SK-N-MC (cell line): ENCODE measurements at regions not wholly inside any gene's neighbourhood (a gene's known extent, or its start where the extent isn't known, plus 50 kb on each side); places are given as distances from the start of the nearest gene placed in this dataset.
A peak's percentile ranks its signal among the peaks of the same experiment; 100 is the strongest.

Experiments
- DNase-seq: peaks from one replicate; pipeline ENCODE4 v3.0.0-alpha.2; 2011; ENCODE audit warnings: low read depth, low spot score
- H3K27ac ChIP-seq: fragments of 200-600 bp; sonication (generic); 2 replicates; pipeline ENCODE4 v1.5.1; 2016; ENCODE audit warnings: mixed run types
- H3K36me3 ChIP-seq: fragments of 200-600 bp; sonication (generic); 2 replicates; pipeline ENCODE4 v1.6.1; 2017; ENCODE audit warnings: antibody characterized with exemption, low read length, mixed read lengths; ENCODE audit not compliant: insufficient read depth
- H3K4me3 ChIP-seq: fragments of 200-600 bp; sonication (generic); 2 replicates; pipeline ENCODE4 v1.5.1; 2016
- H3K9ac ChIP-seq: fragments of 200-600 bp; sonication (generic); 2 replicates; pipeline ENCODE4 v1.8.0; 2017; ENCODE audit warnings: mixed run types, mixed read lengths; ENCODE audit not compliant: insufficient read length
- H3K9me3 ChIP-seq: fragments of 200-600 bp; sonication (generic); 2 replicates; pipeline ENCODE4 v1.6.1; 2017; ENCODE audit warnings: low read depth, mild to moderate bottlenecking, antibody characterized with exemption, low read length, moderate library complexity, mixed read lengths
- EZH2 ChIP-seq: fragments of 200-600 bp; sonication (generic); IDR thresholded peaks from one replicate; pipeline ENCODE4 v1.6.1; 2017; ENCODE audit warnings: antibody characterized with exemption
- FOXP2 ChIP-seq: optimal IDR thresholded peaks from 2 replicates; pipeline ENCODE3; 2011; ENCODE audit warnings: mild to moderate bottlenecking, moderate library complexity; ENCODE audit not compliant: insufficient read depth; ENCODE audit errors: extremely low read length, control extremely low read depth
- POLR2AphosphoS5 ChIP-seq: IDR thresholded peaks from 2 replicates; pipeline ENCODE4 v1.6.1; 2012; ENCODE audit warnings: mild to moderate bottlenecking, low read depth, low read length, borderline replicate concordance

DNA sequence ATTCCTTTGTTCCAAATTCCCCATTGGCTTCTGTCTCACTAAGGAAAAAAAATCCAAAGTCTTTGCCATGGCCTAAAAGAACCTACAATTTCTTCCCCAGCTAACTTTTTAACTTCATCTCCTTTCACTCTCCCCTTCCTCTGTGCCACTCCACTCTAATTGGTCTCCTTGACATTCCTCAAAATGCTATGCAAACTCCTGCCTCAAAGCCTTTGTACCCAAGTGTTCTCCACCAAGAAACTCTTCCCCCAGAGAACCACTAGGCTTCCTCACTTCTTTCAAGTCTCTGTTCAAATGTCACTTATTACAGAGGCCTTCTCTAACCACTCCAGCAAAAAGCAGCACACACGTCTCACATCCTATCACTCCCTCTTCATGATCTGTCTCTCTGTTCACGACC, 91.6 kb upstream of the NR4A3 start:
- no peak for DNase-seq
- no peaks in the 10 kb centered on the region for H3K36me3 ChIP-seq
- no peaks in the 10 kb centered on the region for H3K9me3 ChIP-seq
- H3K27ac ChIP-seq, result no peak overlapping the region
- no peak overlapping the region for H3K4me3 ChIP-seq
- no peak overlapping the region for H3K9ac ChIP-seq
- no peak for TF ChIP-seq POLR2AphosphoS5
- TF ChIP-seq EZH2, result no peak

GRCh38 chr9:99731950-99732349, 89.7 kb upstream of the NR4A3 start:
- no peak overlapping the region for H3K27ac ChIP-seq
- no peak overlapping the region for H3K9ac ChIP-seq
- H3K4me3 ChIP-seq, result no peak overlapping the region
- no peaks in the 10 kb centered on the region for H3K9me3 ChIP-seq
- TF ChIP-seq EZH2 (no peak), FOXP2 (no peak), POLR2AphosphoS5 (no peak)
- no peak for DNase-seq
- H3K36me3 ChIP-seq, result no peaks in the 10 kb centered on the region

DNA sequence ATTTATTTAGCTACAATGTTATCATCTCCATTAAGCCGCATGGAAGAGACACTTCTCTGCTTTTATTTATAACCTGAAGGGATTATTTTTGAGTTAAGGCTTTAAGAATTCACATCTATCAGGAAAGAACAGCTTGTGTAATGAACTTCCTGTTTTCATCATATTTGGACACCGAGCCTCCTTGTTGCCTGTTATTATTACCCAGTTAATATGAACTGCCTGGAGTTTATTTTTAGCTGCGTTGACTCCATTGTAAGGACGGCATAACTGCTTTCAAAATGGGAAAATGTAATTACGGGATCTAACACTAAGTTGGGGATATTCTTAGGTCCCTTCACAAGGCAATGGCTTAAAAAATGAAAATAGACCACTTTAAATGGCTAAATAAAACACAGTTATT, 89.0 kb upstream of the NR4A3 start:
- Histone ChIP-seq H3K36me3 (no peaks in the 10 kb centered on the region), H3K9ac (peak overlapping the region; percentile 40), H3K4me3 (peak overlapping the region; percentile 47), H3K9me3 (no peaks in the 10 kb centered on the region), H3K27ac (peak overlapping the region; percentile 34; the same call in 1 of the 2 replicates)
- no peak for DNase-seq
- no peak for TF ChIP-seq EZH2

GRCh38 chr9:99735041-99735440, 86.6 kb upstream of the NR4A3 start:
- TF ChIP-seq FOXP2 (no peak), POLR2AphosphoS5 (no peak), EZH2 (no peak)
- Histone ChIP-seq H3K9me3 (no peaks in the 10 kb centered on the region), H3K27ac (no peak overlapping the region), H3K36me3 (no peaks in the 10 kb centered on the region), H3K4me3 (no peak overlapping the region), H3K9ac (no peak overlapping the region)
- no peak for DNase-seq

- Histone ChIP-seq H3K36me3 (no peaks in the 10 kb centered on the region), H3K27ac (no peak overlapping the region), H3K9me3 (no peaks in the 10 kb centered on the region), H3K4me3 (no peak overlapping the region), H3K9ac (no peak overlapping the region)
- TF ChIP-seq FOXP2, result no peak
- no peak for TF ChIP-seq POLR2AphosphoS5
- TF ChIP-seq EZH2, result no peak
- no peak for DNase-seq
Measured at GRCh38 chr9:99736291-99736690, 85.4 kb upstream of the NR4A3 start.

- Histone ChIP-seq H3K27ac (no peak overlapping the region), H3K9me3 (no peaks in the 10 kb centered on the region), H3K36me3 (no peaks in the 10 kb centered on the region), H3K9ac (no peak overlapping the region), H3K4me3 (no peak overlapping the region)
- no peak for TF ChIP-seq POLR2AphosphoS5
- no peak for TF ChIP-seq FOXP2
- no peak for TF ChIP-seq EZH2
- DNase-seq, result no peak
Measured at GRCh38 chr9:99737649-99738048, 84.0 kb upstream of the NR4A3 start.

DNA sequence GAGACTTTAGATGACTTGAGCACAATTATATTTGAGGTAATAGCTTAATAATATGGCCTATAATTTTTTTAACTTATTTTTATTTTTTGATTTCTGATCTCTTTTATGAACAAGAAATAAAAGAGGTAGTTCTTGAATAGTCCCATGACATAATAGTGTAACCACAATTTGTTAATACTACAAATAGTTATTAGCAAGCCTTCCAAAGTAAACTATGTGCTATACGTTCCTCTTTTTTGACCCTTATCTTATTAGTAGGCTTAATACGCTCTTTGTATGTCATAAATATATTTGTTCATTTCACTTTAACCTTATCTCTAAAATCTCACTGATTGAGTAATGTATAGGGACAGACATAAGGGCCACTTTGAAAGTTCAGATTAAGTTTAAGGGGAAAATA, 78.7 kb upstream of the NR4A3 start:
- Histone ChIP-seq H3K4me3 (no peak overlapping the region), H3K9ac (no peak overlapping the region), H3K9me3 (no peaks in the 10 kb centered on the region), H3K27ac (no peak overlapping the region), H3K36me3 (no peaks in the 10 kb centered on the region)
- no peak for DNase-seq
- TF ChIP-seq EZH2 (no peak), FOXP2 (no peak)

DNA sequence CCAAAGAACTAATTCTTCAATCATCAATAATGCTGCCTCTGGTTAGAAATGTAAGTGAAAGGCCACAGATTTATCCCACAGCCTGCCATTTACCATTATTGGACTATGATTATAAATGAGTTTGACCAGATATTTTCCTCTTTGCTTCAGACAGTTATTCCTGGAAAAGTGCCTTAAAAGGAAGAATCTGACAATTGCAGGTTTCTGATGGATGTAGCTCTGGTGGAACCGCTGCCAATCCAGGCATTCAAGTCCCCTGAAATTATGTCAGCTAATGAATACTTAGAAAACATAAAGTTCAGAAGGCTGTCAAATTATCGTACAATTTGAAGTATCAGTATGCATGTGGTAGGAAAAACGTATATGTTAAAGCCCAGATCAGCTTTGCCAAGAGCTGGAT, 78.2 kb upstream of the NR4A3 start:
- Histone ChIP-seq H3K9me3 (no peaks in the 10 kb centered on the region), H3K27ac (no peak overlapping the region), H3K4me3 (no peak overlapping the region), H3K9ac (no peak overlapping the region), H3K36me3 (no peaks in the 10 kb centered on the region)
- DNase-seq, result no peak
- TF ChIP-seq POLR2AphosphoS5, result no peak
- no peak for TF ChIP-seq EZH2
- TF ChIP-seq FOXP2, result no peak

DNA sequence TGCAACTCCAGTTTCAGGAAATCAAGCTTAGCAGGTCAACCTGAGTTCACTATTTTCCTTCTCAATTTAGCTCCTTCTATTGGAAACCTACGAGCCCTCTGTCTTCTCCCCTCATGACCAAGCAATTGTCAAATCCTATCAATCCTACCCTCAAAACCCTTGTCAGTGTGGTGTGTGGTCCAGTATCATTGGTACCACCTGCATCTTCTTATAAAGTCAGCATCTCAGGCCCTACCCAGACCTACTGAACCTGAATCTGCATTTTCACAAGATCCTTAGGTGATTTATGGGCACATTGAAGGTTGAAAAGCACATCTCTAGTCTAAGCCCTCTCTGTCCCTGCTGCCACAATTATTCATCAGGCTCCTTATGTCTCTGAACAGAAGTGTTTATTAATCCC, 77.6 kb upstream of the NR4A3 start:
- no peak for DNase-seq
- Histone ChIP-seq H3K27ac (no peak overlapping the region), H3K9me3 (no peaks in the 10 kb centered on the region), H3K4me3 (no peak overlapping the region), H3K9ac (no peak overlapping the region), H3K36me3 (no peaks in the 10 kb centered on the region)
- TF ChIP-seq FOXP2, result no peak
- no peak for TF ChIP-seq EZH2
- no peak for TF ChIP-seq POLR2AphosphoS5

DNA sequence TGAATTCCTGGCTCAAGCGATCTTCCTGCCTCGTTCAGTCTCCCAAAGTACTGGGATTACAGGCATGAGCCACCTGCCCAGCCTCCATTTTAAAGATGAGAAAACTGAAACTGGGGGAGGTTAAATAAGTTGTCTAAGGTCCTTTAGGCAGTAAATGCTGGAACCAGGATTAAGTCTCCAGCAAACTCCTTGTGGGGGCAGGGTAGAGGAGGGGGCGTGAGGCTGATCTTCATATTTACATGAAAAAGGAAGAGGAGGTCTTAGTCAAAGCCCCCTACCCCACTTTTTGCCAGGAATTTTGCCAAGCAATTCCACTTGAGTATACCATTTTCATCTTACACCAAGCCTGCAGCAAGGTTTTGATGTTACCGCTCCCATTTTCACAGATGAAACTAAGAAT, 76.6 kb upstream of the NR4A3 start:
- no peak overlapping the region for H3K4me3 ChIP-seq
- H3K36me3 ChIP-seq, result no peaks in the 10 kb centered on the region
- TF ChIP-seq EZH2 (no peak), FOXP2 (no peak), POLR2AphosphoS5 (no peak)
- H3K9ac ChIP-seq, result no peak overlapping the region
- H3K9me3 ChIP-seq, result no peaks in the 10 kb centered on the region
- DNase-seq, result no peak
- no peak overlapping the region for H3K27ac ChIP-seq
